ENCODE measurements at regions not wholly inside any gene's neighbourhood (a gene's known extent, or its start where the extent isn't known, plus 50 kb on each side); places are given as distances from the start of the nearest gene placed in this dataset.
"Not testable (repeated sequence)": the region's sequence is repeated elsewhere in the genome, so short reads cannot be mapped to it uniquely, and the experiment has no call there.

- CTCF ChIA-PET: no interaction called here
These were observed 107.6 kb upstream of the RGPD4 start for GRCh38 chr2:107719141-107719540.

GRCh38 chr2:107719836-107720235, 106.9 kb upstream of the RGPD4 start:
- H3K27me3 ChIP-seq (ENCODE audit: control insufficient read depth, insufficient read depth, low read length): no peaks in the 10 kb centered on the region
- no peak for DNase-seq (ENCODE audit: low read depth)
- H3K36me3 ChIP-seq (ENCODE audit: control insufficient read depth, insufficient read depth, low read length): no peaks in the 10 kb centered on the region
- H3K4me3 ChIP-seq (ENCODE audit: low read depth, low read length): no peak overlapping the region
- TF ChIP-seq CTCF (IDR thresholded peaks at IDR 0.05; ENCODE audit: insufficient read depth, low read depth, low read length): no peak
- ChIA-PET POLR2A (no interaction called here), CTCF (no interaction called here)

More at GRCh38 chr2:107719141-107719540, 107.6 kb upstream of the RGPD4 start:
- TF ChIP-seq CTCF (IDR thresholded peaks at IDR 0.05; ENCODE audit: insufficient read depth, low read depth, low read length): no peak
- POLR2A ChIA-PET: no interaction called here
- Histone ChIP-seq H3K4me3 (ENCODE audit: low read depth, low read length) (no peak overlapping the region), H3K36me3 (ENCODE audit: control insufficient read depth, insufficient read depth, low read length) (no peaks in the 10 kb centered on the region), H3K27me3 (ENCODE audit: control insufficient read depth, insufficient read depth, low read length) (no peaks in the 10 kb centered on the region)
- no peak for DNase-seq (ENCODE audit: low read depth)

- TF ChIP-seq CTCF (IDR thresholded peaks at IDR 0.05; ENCODE audit: insufficient read depth, low read depth, low read length): no peak
- Histone ChIP-seq H3K36me3 (ENCODE audit: control insufficient read depth, insufficient read depth, low read length) (no peaks in the 10 kb centered on the region), H3K27me3 (ENCODE audit: control insufficient read depth, insufficient read depth, low read length) (no peaks in the 10 kb centered on the region), H3K4me3 (ENCODE audit: low read depth, low read length) (no peak overlapping the region)
- ChIA-PET CTCF (no interaction called here), POLR2A (no interaction called here)
- no peak for DNase-seq (ENCODE audit: low read depth)
These were observed 105.5 kb upstream of the RGPD4 start for GRCh38 chr2:107721178-107721577.

- no peak for DNase-seq (ENCODE audit: low read depth)
- CTCF ChIA-PET: no interaction called here
These were observed 105.1 kb upstream of the RGPD4 start for GRCh38 chr2:107721586-107721985.

GRCh38 chr2:107725824-107726223, 100.9 kb upstream of the RGPD4 start:
- DNase-seq (ENCODE audit: low read depth); POLR2A ChIA-PET; H3K4me3 ChIP-seq (ENCODE audit: low read depth, low read length); CTCF ChIA-PET; H3K36me3 ChIP-seq (ENCODE audit: control insufficient read depth, insufficient read depth, low read length); H3K27me3 ChIP-seq (ENCODE audit: control insufficient read depth, insufficient read depth, low read length): not testable (repeated sequence)

More at GRCh38 chr2:107721586-107721985, 105.1 kb upstream of the RGPD4 start:
- Histone ChIP-seq H3K36me3 (ENCODE audit: control insufficient read depth, insufficient read depth, low read length) (no peaks in the 10 kb centered on the region), H3K27me3 (ENCODE audit: control insufficient read depth, insufficient read depth, low read length) (no peaks in the 10 kb centered on the region), H3K4me3 (ENCODE audit: low read depth, low read length) (no peak overlapping the region)
- POLR2A ChIA-PET: no interaction called here
- no peak for TF ChIP-seq CTCF (IDR thresholded peaks at IDR 0.05; ENCODE audit: insufficient read depth, low read depth, low read length)

GRCh38 chr2:107727318-107727717, 99.4 kb upstream of the RGPD4 start:
- ChIA-PET POLR2A (no interaction called here), CTCF (no interaction called here)
- no peaks in the 10 kb centered on the region for H3K27me3 ChIP-seq (ENCODE audit: control insufficient read depth, insufficient read depth, low read length)
- TF ChIP-seq CTCF (IDR thresholded peaks at IDR 0.05; ENCODE audit: insufficient read depth, low read depth, low read length): no peak
- H3K4me3 ChIP-seq (ENCODE audit: low read depth, low read length): no peak overlapping the region
- DNase-seq (ENCODE audit: low read depth): no peak
- H3K36me3 ChIP-seq (ENCODE audit: control insufficient read depth, insufficient read depth, low read length): no peaks in the 10 kb centered on the region
